Mesenteric fat pad (tissue), 1 donor: ENCODE measurements at regions not wholly inside any gene's neighbourhood (a gene's known extent, or its start where the extent isn't known, plus 50 kb on each side); places are given as distances from the start of the nearest gene placed in this dataset.
A peak's percentile ranks its signal among the peaks of the same experiment; 100 is the strongest.
"Not testable (repeated sequence)": the region's sequence is repeated elsewhere in the genome, so short reads cannot be mapped to it uniquely, and the experiment has no call there.

Experiments
- DNase-seq: peaks from one replicate; pipeline ENCODE4 v3.0.0-alpha.2; 2020; ENCODE audit warnings: low spot score
- donor health status: DM: yes; HTN: yes; CAD: no.

DNA sequence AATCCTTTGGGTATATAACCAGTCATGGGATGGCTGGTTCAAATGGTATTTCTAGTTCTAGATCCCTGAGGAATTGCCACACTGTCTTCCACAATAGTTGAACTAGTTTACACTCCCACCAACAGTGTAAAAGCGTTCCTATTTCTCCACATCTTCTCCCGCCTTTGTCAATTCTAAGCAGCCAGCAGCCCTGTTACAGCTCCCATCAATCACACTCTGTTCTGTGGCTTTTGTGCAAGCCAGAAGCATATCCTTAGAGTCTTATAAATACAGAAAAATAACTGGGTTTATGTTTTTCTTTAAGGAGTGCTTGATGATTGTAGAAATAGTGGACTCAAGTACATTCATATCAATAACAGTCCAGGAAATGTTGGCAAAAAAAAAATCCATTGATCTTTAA, 232.9 kb downstream of the ASMT start:
- DNase-seq: peak; percentile 3

DNA sequence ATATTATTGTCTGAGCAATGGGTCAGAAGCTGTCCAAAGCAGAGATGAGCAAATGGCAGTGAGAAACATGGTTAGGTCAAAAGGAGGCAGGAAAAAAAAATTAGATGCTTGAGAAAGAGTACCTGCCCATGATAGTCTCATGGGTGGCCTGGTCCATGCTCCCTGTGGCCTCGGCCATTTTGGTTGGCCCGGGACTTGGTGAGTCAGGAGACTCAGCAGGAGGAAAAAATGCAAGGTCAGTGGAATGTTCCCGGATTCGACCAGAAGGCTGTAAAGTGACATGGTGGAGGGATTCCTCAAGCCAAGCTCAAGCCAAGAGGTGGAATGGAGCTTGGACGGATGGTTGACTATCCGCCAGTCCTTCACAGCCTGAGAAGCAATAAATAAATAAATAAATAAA, 236.7 kb downstream of the ASMT start:
- no peak for DNase-seq

DNA sequence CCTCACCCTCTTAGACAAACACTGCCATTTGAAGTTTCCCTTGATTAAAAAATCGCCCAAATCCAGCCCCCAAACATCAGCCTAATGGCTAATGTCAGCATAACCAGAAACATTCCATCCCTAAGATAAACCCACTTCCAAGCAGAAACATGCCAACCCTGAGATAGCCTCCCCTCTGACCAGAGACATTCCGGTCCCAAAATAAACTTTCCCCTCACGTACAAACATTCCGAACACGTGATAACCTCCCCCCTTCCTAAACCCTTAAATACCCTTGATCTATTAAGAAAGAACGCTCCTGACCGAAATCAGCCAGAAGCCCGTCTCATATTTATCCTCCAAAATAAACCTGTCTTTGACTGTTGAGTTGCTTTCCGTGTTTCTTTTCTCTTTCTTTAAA, 237.2 kb downstream of the ASMT start:
- DNase-seq: no peak

DNA sequence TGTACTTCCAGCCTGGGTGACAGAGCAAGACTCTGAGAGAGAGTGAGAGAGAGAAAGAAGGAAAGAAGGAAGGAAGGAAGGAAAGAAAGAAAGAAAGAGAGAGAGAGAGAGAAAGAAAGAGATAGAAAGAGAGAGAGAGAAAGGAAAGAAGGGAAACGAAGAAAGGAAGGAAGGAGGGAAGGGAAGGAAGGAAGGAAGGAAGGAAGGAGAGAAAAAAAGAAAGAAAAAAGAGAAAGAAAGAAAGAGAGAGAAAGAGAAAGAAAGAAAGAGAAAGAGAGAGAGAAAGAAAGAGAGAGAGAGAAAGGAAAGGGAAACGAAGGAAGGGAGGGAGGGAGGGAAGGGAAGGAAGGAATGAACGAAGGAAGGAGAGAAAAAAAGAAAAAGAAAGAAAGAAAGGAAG, 238.6 kb downstream of the ASMT start:
- DNase-seq: no peak

DNA sequence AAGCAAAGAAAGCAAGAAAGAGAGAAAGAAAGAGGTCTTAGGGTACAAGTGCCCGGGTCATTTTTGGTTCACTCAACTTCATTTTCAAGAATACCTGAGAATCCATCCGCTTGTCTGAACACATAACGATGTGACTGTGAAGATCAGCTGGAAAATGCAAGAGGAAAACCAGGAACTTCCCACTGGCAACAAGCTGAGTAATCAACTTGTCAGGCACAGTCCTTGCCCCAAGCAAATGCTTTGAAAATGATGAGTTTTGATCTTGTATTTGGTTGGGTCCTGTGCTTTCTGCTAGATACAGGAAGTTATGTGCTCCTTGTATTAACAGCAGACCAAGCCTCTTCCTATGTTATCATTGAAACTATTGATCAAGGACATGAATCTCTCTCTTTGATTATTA, 239.1 kb downstream of the ASMT start:
- DNase-seq: no peak

DNA sequence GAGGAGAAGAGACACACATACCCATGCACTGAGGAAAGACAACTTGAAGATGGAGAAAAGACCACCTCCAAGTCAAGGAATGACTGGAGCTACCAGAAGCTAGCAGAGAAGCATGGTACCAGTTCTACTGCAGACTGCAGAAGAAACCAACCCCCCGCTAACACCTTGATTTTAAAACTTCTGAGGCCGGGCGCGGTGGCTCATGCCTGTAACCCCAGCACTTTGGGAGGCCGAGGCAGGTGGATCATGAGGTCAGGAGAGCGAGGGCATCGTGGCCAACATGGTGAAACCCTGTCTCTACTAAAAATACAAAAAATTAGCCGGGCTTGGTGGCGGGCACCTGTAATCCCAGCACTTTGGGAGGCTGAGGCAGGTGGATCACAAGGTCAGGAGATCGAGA, 240.0 kb downstream of the ASMT start:
- DNase-seq: not testable (repeated sequence)

DNA sequence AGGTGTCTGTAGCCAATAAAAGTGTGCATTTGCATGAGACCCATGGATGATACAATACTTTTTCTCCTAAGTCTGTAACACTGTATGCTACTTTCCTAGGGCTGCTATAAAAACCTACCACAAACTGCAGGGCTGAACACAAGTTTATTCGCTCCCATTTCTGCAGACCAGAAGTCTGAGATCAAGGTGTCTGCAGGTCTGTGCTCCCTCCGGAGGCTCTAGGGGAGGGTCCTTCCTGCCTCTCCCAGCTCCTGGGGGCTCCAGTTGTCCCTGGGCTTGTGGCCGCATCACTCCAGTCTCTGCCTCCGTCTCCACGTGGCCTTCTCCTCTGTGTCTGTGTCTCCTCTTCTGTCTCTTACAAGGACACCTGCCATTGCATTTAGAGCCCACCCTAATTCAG, 244.4 kb downstream of the ASMT start:
- peak; percentile 62 for DNase-seq

DNA sequence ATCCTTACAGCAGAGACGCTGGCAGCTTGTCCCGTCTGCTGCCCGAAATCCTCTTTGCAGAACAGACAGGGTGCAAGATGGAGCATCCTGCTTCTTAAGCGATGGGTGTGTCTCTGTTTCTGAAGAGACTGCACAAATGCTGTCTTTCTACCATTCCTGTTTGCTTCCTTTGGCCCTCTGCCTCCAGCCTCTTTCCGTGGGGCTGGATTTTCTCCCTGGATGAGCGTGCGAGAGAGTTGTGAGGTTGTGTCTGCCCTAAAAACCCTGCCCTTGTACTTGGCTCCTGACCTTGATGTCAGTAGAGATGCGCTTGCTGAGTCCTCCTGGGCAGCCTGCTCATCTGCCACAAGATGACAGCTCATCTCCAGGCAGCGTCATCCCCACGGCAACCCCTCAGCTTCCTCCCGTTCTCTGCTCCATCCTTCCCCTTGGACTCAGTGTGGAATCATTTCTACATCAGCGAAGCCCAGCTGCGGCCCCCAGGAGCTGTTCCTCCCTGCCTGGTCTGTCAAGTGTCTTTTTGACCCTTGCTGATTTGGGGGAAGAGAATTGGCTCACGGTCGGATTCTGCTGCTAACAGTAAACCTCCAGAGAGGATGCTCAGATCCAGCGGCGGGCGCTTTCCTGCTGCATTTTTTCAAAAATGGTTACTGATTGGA, 246.2 kb downstream of the ASMT start:
- no peak for DNase-seq

DNA sequence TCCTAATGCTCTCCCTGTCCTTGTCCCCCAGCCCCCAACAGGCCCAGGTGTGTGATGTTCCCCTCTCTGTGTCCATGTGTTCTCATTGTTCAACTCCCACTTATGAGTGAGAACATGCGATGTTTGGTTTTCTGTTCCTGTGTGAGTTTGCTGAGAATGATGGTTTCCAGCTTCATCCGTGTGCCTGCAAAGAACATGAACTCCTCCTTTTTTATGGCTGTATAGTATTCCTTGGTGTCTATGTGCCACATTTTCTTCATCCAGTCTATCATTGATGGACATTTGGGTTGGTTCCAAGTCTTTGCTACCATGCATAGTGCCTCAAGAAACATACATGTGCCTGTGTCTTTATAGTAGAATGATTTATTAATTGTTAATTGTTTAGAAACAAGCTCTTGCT, 249.1 kb downstream of the ASMT start:
- not testable (repeated sequence) for DNase-seq

DNA sequence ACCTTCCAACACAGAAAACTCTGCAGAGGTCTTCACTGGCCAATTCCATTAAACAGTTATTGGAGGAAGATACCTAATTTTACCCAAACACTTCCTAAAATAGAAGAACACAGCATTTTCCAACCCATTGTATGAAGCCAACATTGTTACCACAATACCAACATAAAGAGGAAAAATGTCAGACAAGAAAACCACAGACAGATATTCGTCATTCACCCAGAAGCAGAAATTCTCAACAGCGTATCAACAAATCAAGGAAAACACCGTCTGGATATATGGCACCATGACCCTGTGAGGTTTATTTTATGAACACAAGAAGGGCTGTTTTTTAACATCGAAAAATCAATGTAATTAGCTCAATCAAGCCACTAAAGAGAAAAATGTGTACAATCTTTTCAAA, 255.6 kb downstream of the ASMT start:
- DNase-seq: no peak

DNA sequence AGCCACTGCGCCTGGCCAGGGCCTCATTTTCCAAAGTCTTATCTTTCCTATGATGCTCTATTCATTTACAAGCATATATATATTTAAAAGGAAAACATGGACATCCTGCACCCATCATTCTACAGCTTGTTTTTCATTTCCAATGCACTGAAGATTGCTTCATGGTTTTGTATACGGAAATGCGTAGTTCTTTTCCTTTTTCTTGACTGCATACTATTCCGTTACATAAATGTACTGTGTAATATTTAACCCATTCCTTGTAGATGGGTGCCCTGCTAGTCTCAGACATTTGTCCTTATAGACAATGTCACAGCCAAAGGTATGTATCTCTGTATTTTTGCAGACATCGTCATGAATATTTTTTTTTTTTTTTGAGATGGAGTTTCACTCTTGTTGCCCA, 257.0 kb downstream of the ASMT start:
- DNase-seq: no peak

DNA sequence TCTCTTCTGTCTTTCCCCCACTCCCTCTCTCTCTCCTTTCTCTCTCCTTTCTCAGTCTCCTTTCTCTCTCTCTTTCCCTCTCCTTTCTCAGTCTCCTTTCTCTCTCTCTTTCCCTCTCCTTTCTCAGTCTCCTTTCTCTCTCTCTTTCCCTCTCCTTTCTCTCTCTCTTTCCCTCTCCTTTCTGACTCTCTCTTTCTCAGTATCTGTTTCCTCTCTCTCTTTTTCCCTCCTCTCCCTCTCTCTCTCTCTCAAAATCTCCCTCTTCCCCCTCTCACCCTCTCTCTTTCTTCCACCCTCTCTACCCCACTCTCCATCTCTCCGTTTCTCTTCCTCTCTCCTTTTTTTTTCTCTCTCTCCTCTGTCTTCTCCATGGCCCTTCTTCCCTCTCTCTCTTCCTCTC, 258.8 kb downstream of the ASMT start:
- DNase-seq: no peak

DNA sequence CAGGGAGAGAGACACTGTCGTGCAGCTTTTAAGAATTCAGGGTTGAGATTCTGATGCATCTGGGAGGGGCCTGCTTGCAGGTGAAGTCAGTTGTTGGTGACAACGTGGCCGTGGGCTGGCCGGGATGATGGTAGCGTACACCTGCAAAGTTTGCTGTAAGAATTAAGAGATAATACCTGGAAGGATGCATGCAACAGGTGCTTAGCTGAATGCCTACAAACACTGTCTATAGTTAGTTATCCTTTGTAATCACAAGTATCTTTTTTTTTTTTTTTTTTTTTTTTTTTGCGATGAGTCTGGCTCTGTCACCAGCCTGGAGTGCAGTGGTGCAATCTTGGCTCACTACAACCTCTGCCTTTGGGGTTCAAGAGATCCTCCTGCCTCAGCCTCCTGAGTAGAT, 259.6 kb downstream of the ASMT start:
- no peak for DNase-seq

DNA sequence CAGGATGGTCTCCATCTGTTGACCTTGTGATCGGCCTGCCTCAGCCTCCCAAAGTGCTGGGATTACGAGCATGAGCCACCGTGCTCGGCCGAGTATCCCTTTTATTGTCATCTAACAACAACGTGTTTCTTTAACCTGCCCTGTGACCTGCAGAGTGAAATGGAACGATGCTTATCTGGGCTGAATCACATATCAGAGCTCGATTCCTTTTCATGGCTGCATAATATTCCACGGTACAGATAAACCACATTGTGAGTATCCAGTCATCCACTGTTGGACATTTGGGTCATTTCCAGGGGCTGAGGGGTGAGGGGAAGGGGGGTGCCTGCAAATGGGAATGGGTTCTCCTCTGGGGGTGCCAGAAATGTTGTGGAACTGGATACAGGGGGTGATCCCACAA, 260.0 kb downstream of the ASMT start:
- no peak for DNase-seq

DNA sequence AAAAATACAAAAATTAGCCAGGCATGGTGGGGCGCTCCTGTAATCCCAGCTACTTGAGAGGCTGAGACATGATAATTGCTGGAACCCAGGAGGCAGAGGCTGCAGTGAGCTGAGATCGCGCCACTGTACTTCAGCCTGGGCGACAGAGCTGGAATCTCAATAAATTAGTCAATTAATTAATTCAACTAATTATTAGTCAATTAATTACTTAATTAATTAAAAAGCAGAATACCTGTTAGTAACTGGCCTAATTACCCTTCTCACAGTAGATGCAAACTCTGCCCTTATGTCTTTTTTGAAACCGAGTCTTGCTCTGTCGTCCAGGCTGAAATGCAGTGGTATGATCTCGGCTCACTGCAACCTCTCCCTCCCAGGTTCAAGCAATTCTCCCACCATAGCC, 261.2 kb downstream of the ASMT start:
- DNase-seq: no peak

DNA sequence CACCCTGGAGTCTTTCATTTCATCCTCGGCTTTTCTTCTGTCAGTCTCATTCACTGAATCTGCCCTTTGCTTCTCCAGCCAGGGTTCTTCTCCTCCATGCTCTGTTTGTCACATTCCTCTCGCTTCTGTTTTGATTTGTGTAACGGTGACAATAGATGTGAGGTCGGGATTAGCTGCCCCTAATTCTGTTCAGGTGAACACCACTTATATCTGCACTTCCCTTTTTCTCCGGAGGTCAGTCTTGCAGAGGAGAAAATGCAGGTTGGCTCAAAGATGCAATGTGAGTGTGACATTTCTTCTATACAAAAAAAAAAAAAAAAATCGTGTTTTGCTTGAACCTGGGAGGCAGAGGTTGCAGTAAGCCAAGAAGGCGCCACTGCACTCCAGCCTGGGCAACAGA, 262.9 kb downstream of the ASMT start:
- no peak for DNase-seq

DNA sequence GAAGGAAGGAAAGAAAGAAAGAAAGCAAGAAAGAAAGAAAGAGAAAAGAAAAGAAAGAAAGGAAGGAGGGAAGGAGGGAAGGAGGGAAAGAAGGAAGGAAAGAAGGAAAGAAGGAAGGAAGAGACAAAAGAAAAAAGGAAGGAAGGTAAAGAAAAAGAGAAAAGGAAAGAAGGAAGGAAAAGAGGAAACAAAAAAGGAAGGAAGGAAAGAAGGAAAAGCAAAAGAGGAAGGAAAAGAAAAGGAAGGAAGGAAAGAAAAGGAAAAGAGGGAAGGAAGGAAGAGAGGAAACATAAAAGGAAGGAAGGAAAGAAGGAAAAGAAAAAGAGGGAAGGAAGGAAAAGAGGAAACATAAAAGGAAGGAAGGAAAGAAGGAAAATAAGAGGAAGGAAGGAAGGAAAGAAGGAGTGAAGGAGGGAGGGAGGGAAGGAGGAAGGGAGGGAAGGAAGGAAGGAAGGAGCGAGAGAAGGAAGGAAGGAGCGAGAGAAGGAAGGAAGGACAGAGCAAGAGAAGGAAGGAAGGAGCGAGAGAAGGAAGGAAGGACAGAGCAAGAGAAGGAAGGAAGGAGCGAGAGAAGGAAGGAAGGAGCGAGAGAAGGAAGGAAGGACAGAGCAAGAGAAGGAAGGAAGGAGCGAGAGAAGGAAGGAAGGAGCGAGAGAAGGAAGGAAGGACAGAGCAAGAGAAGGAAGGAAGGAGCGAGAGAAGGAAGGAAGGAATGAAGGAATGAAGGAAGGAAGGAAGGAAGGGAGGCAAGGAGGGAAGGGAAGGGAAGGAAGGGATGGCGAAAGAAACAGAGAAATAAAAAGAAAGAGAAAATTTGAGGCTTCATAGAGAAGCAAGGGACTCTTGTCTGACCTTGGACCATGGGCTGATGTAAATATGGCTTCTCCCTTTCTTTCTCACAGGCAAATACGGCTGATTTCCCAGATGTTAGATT, 266.3 kb downstream of the ASMT start:
- DNase-seq: not testable (repeated sequence)

DNA sequence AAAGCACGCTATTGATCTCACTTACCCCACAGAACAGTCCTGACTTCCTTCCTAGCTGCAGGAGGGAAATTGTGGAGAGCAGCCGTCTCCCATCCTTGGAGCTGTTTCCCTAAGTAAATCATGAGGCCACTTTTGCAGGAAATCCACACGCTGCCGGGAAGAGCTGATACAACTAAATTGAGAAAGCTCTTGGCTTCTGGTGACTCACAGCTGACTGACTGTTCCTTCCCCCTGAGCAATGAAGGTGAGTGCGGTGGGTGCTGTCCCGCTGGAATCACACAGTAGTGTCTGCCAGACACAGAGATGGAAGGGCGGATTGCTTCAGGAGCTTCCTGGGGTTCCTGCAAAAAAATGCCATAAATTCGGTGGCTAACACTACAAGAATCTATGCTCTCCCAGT, 268.9 kb downstream of the ASMT start:
- no peak for DNase-seq

DNA sequence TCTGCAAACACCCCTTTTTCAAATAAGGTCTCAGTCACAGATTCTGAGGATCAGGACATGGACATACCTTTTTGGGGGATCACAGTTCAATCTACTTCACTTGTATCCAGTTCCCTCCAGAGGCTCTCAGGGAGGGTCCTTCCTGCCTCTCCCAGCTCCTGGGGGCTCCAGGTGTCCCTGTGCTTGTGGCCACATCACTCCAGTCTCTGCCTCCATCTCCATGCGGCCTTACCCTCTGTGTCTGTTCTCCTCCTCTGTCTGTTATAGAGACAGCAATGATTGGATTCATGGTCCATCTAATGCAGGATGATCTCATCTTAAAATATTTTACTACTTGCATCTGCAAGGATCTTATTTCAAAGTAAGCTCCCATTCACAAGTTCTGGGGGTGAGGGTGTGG, 269.6 kb downstream of the ASMT start:
- DNase-seq: no peak

DNA sequence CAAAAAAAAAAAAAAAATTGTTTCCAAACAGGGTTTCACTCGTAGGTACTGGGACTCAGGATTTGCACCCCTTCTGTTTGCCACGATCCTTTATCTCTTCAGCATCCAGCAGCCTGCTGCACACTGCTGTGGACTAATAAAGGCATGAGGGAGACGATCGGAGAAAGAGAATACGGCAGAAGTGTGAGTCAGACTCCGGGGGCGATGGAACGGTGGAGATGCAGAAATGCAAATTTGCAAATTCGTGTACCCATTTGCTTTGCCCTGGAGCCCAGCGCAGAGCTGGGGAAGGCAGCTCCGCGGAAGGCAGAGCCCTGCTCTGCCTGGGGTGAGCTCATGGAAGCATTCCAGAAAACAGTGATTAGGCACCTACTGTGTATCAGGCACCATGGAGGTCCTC, 270.3 kb downstream of the ASMT start:
- no peak for DNase-seq

DNA sequence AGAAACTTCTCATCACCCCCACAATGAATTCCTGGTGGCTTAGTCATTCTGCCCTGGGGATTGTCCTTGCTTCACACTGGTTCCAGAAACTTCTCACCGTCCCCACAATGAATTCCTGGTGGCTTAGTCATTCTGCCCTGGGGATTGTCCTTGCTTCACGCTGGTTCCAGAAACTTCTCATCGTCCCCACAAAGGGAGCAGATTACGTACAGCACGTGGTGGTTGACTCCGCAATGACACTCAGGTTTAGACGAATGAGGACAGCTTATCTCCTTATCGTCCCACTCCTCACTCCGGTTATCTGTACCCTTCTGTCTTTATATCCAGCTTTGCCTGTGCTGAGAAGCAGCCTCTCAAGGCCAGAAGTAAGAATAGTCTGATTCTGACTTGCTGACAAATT, 273.4 kb downstream of the ASMT start:
- DNase-seq: peak; percentile 8

DNA sequence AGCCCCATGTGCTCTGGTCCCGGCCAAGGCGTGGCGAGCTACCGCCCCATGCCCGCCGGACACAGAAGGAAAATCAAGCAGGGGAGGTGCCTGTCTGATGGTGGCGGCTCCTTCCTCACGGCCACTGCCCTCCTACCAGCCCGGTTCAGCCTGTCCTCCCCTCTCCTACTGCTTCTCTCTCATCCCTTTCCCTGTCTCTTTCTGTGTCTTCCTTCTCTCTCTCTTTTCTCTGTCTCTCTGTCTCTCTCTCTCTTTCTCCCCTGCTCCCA, 279.1 kb downstream of the ASMT start:
- DNase-seq: peak; percentile 60

DNA sequence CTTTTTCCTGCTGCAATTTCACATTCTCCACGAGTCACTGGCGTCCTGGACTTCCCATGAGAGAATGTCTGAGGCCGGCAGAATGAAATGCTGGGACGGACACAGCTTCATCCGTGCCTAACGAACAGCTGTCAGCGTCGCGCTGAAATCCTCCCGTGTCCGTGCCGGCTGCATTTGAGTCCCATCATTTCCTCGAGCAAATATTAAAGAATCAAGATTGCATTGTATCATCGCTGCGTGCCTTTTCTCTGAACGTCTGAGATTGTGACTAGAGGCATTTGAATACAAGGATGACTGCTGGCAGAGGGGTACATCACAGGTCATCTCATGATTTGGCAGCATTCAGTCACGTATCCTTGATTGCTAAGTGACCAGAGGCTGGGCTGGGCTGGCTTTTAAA, 279.9 kb downstream of the ASMT start:
- DNase-seq: peak; percentile 67
